ENCODE measurements at regions not wholly inside any gene's neighbourhood (a gene's known extent, or its start where the extent isn't known, plus 50 kb on each side); places are given as distances from the start of the nearest gene placed in this dataset.

DNA sequence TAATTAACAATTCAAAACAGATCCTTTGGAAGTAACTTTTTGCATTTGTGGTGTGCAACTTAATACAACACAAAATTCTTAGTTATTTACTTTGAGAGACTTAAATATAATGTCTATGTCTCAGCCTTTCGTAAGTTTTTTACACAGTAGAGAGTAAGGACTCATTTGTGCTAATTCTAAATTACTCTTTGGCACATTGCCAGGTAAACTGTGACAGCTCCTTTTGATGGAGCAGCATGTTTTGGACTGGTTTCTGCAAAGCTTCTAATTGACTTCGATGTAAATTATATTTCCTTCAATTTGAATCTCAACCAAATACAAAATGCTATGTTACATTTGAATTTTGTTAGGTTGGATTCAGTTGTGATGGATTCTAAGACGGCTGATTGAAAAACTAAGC lies 450.7 kb upstream of the OPRM1 start:
- Histone ChIP-seq H3K36me3 (ENCODE audit: control insufficient read depth, insufficient read depth, low read length) (no peaks in the 10 kb centered on the region), H3K4me1 (ENCODE audit: control insufficient read depth, insufficient read depth, low read length) (no peaks in the 10 kb centered on the region), H3K27me3 (ENCODE audit: control insufficient read depth, insufficient read depth, low read length, poor library complexity, severe bottlenecking) (no peaks in the 10 kb centered on the region), H3K9me3 (ENCODE audit: control insufficient read depth, low read length) (no peaks in the 10 kb centered on the region), H3K27ac (ENCODE audit: insufficient read depth, low read depth, low read length, poor library complexity, severe bottlenecking) (no peak overlapping the region), H3K4me3 (ENCODE audit: insufficient read depth, low read depth, low read length) (no peak overlapping the region)
- 79 to 95% methylated on average over 2 to 3 of the region's 3 CpGs for WGBS, 2 experiments

DNA sequence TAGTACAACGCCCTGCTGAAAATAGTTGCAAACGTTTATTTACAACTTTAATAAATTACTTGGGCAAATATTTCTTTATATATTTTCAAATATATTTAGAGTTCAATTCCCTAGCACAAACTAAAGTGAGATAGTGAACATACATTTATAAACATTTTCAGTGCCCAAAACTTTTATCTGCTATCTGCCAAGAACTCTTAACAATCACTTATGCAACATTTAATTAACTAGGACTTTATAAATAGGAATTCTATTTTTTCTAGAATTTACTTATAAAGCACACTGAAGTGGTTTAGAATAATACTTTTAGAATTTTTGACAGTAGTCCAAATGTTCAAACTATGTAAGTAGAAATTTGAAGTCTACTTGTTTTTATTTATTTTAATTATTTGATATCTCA lies 452.6 kb upstream of the RGS17 start:
- Histone ChIP-seq H3K36me3 (ENCODE audit: control insufficient read depth, insufficient read depth, low read length) (no peaks in the 10 kb centered on the region), H3K4me3 (ENCODE audit: insufficient read depth, low read depth, low read length) (no peak overlapping the region), H3K27ac (ENCODE audit: insufficient read depth, low read depth, low read length, poor library complexity, severe bottlenecking) (no peak overlapping the region), H3K9me3 (ENCODE audit: control insufficient read depth, low read length) (no peaks in the 10 kb centered on the region), H3K27me3 (ENCODE audit: control insufficient read depth, insufficient read depth, low read length, poor library complexity, severe bottlenecking) (no peaks in the 10 kb centered on the region), H3K4me1 (ENCODE audit: control insufficient read depth, insufficient read depth, low read length) (no peaks in the 10 kb centered on the region)
- WGBS, 2 experiments: 89% methylated on average over 1 of the region's 2 CpGs; no CpG with 5 or more reads in 1 of the 2 experiments

DNA sequence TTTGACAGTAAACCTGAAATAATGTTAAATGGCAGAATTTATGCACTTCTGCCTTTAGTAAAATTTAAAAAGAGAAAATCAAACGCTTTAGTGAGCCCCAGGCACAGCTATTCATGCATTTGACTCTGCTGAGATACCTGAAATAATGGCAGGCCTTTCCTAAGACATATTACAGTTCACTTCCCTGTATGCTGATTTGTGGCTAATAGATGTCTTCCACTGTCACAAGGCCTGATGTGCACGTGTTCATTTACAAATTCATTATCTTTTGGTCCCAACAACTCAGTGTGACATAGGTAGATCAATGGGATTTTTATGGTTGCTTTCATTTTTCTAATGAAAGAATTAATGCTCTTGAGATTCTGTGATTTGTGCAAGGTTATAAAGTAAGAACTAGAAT lies 449.7 kb upstream of the RGS17 start:
- H3K9me3 ChIP-seq (ENCODE audit: control insufficient read depth, low read length): no peaks in the 10 kb centered on the region
- H3K4me1 ChIP-seq (ENCODE audit: control insufficient read depth, insufficient read depth, low read length): no peaks in the 10 kb centered on the region
- no peaks in the 10 kb centered on the region for H3K27me3 ChIP-seq (ENCODE audit: control insufficient read depth, insufficient read depth, low read length, poor library complexity, severe bottlenecking)
- no peaks in the 10 kb centered on the region for H3K36me3 ChIP-seq (ENCODE audit: control insufficient read depth, insufficient read depth, low read length)
- H3K27ac ChIP-seq (ENCODE audit: insufficient read depth, low read depth, low read length, poor library complexity, severe bottlenecking): no peak overlapping the region
- 91 to 100% methylated on average over 1 to 2 of the region's 2 CpGs for WGBS, 2 experiments
- H3K4me3 ChIP-seq (ENCODE audit: insufficient read depth, low read depth, low read length): no peak overlapping the region

DNA sequence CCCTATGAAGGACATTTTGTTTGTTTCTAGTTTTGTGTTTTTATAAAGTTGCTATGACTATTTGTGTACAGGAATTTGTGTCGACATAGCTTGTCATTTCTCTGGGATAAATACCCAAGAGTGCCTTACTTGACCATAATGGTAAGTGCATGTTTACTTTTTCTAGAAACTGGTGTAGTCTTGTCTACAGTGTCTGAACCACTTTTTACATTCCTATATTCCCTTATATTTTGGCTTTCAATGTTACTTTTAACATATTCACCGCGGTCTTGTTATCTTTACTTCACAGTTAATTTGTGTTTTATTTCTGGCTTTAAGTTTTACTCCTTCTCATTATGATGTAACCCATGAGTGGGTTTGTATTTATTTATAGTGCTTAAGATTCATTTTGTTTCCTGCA lies 444.4 kb upstream of the RGS17 start:
- Histone ChIP-seq H3K4me1 (ENCODE audit: control insufficient read depth, insufficient read depth, low read length) (no peaks in the 10 kb centered on the region), H3K4me3 (ENCODE audit: insufficient read depth, low read depth, low read length) (no peak overlapping the region), H3K27ac (ENCODE audit: insufficient read depth, low read depth, low read length, poor library complexity, severe bottlenecking) (no peak overlapping the region), H3K9me3 (ENCODE audit: control insufficient read depth, low read length) (no peaks in the 10 kb centered on the region), H3K36me3 (ENCODE audit: control insufficient read depth, insufficient read depth, low read length) (no peaks in the 10 kb centered on the region), H3K27me3 (ENCODE audit: control insufficient read depth, insufficient read depth, low read length, poor library complexity, severe bottlenecking) (no peaks in the 10 kb centered on the region)
- WGBS, 2 experiments: 98 to 100% methylated on average over 1 to 3 of the region's 3 CpGs

DNA sequence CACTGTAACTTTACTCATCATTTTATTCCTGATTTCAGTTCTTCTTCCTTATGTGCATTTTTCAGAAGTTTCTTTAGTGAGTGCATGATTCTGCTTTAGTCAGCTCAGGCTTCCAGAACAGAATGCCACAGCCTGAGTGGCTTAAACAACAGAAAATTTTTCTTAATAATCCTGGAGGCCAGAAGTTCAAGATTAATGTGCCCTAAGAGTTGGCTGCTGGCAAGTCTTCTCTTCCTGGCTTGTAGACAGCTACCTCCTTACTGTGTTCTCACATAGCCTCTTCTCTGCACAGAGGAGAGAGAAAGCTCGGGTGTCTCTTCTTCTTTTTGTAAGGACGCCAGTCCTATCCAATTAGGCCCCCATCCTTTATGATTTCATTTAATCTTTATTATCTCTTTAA lies 443.1 kb upstream of the RGS17 start:
- H3K27ac ChIP-seq (ENCODE audit: insufficient read depth, low read depth, low read length, poor library complexity, severe bottlenecking): no peak overlapping the region
- no peaks in the 10 kb centered on the region for H3K4me1 ChIP-seq (ENCODE audit: control insufficient read depth, insufficient read depth, low read length)
- 100% methylated on average over 1 to 2 of the region's 2 CpGs for WGBS, 2 experiments
- no peaks in the 10 kb centered on the region for H3K27me3 ChIP-seq (ENCODE audit: control insufficient read depth, insufficient read depth, low read length, poor library complexity, severe bottlenecking)
- H3K36me3 ChIP-seq (ENCODE audit: control insufficient read depth, insufficient read depth, low read length): no peaks in the 10 kb centered on the region
- H3K4me3 ChIP-seq (ENCODE audit: insufficient read depth, low read depth, low read length): no peak overlapping the region
- H3K9me3 ChIP-seq (ENCODE audit: control insufficient read depth, low read length): no peaks in the 10 kb centered on the region

DNA sequence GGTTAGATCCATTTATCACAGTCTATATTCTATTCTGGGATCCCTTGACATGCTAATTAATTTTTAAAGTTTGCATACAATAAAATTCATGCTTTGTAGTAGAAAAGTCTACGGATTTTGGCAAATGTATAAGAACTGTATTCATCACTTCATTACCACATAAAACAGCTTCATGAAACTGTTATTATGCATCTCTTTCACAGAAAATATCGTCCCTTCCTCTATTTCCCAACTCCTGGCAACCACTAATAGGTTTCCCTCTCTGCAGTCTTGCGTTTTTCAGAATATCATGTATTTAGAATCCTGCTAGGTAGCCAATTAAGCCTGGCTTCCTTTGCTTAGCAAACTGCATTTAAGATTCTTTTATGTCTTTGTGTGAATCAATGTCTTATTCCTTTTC lies 441.3 kb upstream of the RGS17 start:
- WGBS, 2 experiments: 90 to 93% methylated on average over 3 of the region's 3 CpGs
- no peaks in the 10 kb centered on the region for H3K4me1 ChIP-seq (ENCODE audit: control insufficient read depth, insufficient read depth, low read length)
- no peak overlapping the region for H3K4me3 ChIP-seq (ENCODE audit: insufficient read depth, low read depth, low read length)
- no peak overlapping the region for H3K27ac ChIP-seq (ENCODE audit: insufficient read depth, low read depth, low read length, poor library complexity, severe bottlenecking)
- no peaks in the 10 kb centered on the region for H3K27me3 ChIP-seq (ENCODE audit: control insufficient read depth, insufficient read depth, low read length, poor library complexity, severe bottlenecking)
- H3K36me3 ChIP-seq (ENCODE audit: control insufficient read depth, insufficient read depth, low read length): no peaks in the 10 kb centered on the region
- H3K9me3 ChIP-seq (ENCODE audit: control insufficient read depth, low read length): no peaks in the 10 kb centered on the region

DNA sequence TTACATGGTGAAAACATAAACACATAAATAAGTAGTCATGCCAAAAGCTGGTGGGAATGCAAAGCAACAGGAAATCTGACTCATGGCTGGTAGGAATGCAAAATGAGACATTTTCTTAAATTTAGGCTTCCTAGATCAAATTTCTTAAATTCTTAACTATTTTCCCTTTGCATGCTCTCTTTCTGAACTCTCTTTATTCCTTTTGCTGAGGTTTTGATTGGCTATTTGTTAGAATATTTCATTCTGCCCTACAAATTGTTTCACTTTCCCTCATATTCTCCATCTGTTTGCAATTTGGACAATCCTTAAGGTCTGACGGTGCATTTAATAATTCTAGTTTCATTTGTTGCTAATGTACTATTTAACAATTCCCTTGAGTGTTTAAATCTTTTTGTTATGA lies 437.5 kb upstream of the RGS17 start:
- H3K36me3 ChIP-seq (ENCODE audit: control insufficient read depth, insufficient read depth, low read length): no peaks in the 10 kb centered on the region
- no peak overlapping the region for H3K27ac ChIP-seq (ENCODE audit: insufficient read depth, low read depth, low read length, poor library complexity, severe bottlenecking)
- no peaks in the 10 kb centered on the region for H3K4me1 ChIP-seq (ENCODE audit: control insufficient read depth, insufficient read depth, low read length)
- H3K9me3 ChIP-seq (ENCODE audit: control insufficient read depth, low read length): no peaks in the 10 kb centered on the region
- H3K27me3 ChIP-seq (ENCODE audit: control insufficient read depth, insufficient read depth, low read length, poor library complexity, severe bottlenecking): no peaks in the 10 kb centered on the region
- no peak overlapping the region for H3K4me3 ChIP-seq (ENCODE audit: insufficient read depth, low read depth, low read length)
- WGBS, 2 experiments: no CpG with 5 or more reads among the region's 1 CpG

DNA sequence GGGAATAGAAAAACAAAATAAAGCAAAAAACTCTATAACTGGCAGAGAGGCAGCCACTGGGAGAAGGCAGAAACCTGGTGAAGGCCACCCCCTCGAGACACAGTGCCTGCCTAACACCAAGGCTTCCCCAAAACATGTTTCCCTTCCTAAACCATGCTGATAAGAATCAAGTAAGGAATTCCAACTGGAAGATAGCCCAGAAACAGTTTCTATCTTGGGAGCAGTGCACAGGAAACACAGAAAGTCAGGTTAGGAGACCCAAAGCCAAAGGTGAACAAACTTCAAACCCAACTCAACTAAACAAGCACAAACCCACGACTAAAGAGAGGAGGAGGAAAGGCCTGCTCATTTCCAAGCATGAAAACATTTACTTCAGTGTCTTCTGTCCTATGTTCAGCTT lies 433.7 kb upstream of the RGS17 start:
- Histone ChIP-seq H3K36me3 (ENCODE audit: control insufficient read depth, insufficient read depth, low read length) (no peaks in the 10 kb centered on the region), H3K4me3 (ENCODE audit: insufficient read depth, low read depth, low read length) (no peak overlapping the region), H3K9me3 (ENCODE audit: control insufficient read depth, low read length) (no peaks in the 10 kb centered on the region), H3K4me1 (ENCODE audit: control insufficient read depth, insufficient read depth, low read length) (no peaks in the 10 kb centered on the region), H3K27me3 (ENCODE audit: control insufficient read depth, insufficient read depth, low read length, poor library complexity, severe bottlenecking) (no peaks in the 10 kb centered on the region), H3K27ac (ENCODE audit: insufficient read depth, low read depth, low read length, poor library complexity, severe bottlenecking) (no peak overlapping the region)
- WGBS, 2 experiments: 88 to 89% methylated on average over 2 of the region's 2 CpGs

DNA sequence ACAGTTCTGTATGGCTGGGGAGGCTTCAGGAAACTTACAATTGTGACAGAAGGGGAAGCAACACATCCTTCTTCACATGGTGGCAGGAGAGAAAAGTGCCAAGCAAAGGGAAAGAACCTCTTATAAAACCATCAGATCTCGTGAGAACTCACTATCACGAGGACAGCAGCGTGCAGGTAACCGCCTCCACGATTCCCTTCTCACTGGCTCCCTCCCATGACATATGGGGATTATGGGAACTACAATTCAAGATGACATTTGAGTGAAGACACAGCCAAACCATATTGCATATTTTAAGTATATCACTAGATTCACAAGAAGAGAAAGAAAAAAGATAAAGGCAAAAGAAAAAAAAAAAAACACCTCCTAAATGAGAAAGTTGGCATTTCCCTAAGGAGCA lies 431.9 kb upstream of the RGS17 start:
- H3K36me3 ChIP-seq (ENCODE audit: control insufficient read depth, insufficient read depth, low read length): no peaks in the 10 kb centered on the region
- no peaks in the 10 kb centered on the region for H3K4me1 ChIP-seq (ENCODE audit: control insufficient read depth, insufficient read depth, low read length)
- WGBS, 2 experiments: 93 to 97% methylated on average over 5 of the region's 5 CpGs
- no peaks in the 10 kb centered on the region for H3K9me3 ChIP-seq (ENCODE audit: control insufficient read depth, low read length)
- no peak overlapping the region for H3K4me3 ChIP-seq (ENCODE audit: insufficient read depth, low read depth, low read length)
- H3K27me3 ChIP-seq (ENCODE audit: control insufficient read depth, insufficient read depth, low read length, poor library complexity, severe bottlenecking): no peaks in the 10 kb centered on the region
- no peak overlapping the region for H3K27ac ChIP-seq (ENCODE audit: insufficient read depth, low read depth, low read length, poor library complexity, severe bottlenecking)

DNA sequence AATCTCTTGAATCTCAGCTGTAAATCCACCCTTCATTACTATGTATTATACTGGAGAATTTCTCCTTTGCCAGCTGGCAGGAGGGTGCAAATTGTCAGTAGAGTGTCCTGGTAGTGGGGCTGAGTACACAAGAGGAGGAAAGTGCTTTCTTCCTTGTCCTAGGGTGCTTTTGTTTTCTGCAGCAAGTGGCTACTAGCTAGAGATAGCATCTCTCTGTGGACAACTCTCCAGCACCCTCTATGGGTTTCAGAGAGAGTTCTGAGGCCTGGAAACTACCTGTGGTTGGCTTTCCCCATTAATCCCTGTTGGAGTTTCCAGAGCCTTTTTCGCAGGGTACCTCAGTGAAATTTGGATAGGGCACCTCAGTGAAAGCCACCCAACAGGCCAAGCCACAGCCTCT lies 422.5 kb upstream of the RGS17 start:
- Histone ChIP-seq H3K9me3 (ENCODE audit: control insufficient read depth, low read length) (no peaks in the 10 kb centered on the region), H3K4me3 (ENCODE audit: insufficient read depth, low read depth, low read length) (no peak overlapping the region), H3K36me3 (ENCODE audit: control insufficient read depth, insufficient read depth, low read length) (no peaks in the 10 kb centered on the region), H3K4me1 (ENCODE audit: control insufficient read depth, insufficient read depth, low read length) (no peaks in the 10 kb centered on the region), H3K27me3 (ENCODE audit: control insufficient read depth, insufficient read depth, low read length, poor library complexity, severe bottlenecking) (no peaks in the 10 kb centered on the region), H3K27ac (ENCODE audit: insufficient read depth, low read depth, low read length, poor library complexity, severe bottlenecking) (no peak overlapping the region)
- WGBS, 2 experiments: 65 to 73% methylated on average over 1 of the region's 1 CpG

DNA sequence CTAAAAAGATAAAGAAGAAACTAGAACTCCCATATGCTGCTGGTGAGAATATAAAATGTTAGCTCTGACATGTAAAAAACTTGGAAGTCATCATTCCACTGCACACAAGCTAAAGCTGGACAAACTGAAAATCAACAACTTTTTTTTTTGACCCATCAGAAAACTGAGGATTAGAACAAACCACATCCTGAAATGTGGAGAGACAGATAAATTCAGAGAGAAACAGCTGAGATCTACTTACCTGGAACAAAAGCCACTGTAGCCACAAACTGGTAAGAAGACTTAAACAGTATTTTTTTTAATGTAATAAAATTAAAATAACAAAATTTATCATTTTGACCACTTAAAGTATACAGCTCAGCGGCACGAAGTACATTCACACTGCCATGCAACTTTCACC lies 408.5 kb upstream of the RGS17 start:
- no peak overlapping the region for H3K27ac ChIP-seq (ENCODE audit: insufficient read depth, low read depth, low read length, poor library complexity, severe bottlenecking)
- no peaks in the 10 kb centered on the region for H3K4me1 ChIP-seq (ENCODE audit: control insufficient read depth, insufficient read depth, low read length)
- no peaks in the 10 kb centered on the region for H3K9me3 ChIP-seq (ENCODE audit: control insufficient read depth, low read length)
- WGBS, 2 experiments: 91 to 92% methylated on average over 2 of the region's 2 CpGs
- no peak overlapping the region for H3K4me3 ChIP-seq (ENCODE audit: insufficient read depth, low read depth, low read length)
- H3K27me3 ChIP-seq (ENCODE audit: control insufficient read depth, insufficient read depth, low read length, poor library complexity, severe bottlenecking): no peaks in the 10 kb centered on the region
- H3K36me3 ChIP-seq (ENCODE audit: control insufficient read depth, insufficient read depth, low read length): no peaks in the 10 kb centered on the region
